HG03280 (cell line): ENCODE measurements at regions not wholly inside any gene's neighbourhood (a gene's known extent, or its start where the extent isn't known, plus 50 kb on each side); places are given as distances from the start of the nearest gene placed in this dataset.

Experiments used
- ATAC-seq: cut with Tn5 transposase; IDR thresholded peaks from one replicate; pipeline ENCODE4 v1.9.1; 2021; ENCODE audit warnings: mild to moderate bottlenecking, moderate library complexity; ENCODE audit not compliant: unreplicated experiment

GRCh38 chr6:208364-208763, 83.9 kb upstream of the DUSP22 start:
- no peak for ATAC-seq

GRCh38 chr6:208938-209337, 83.3 kb upstream of the DUSP22 start:
- no peak for ATAC-seq

- ATAC-seq = peak; percentile 77
Measured at GRCh38 chr6:209432-210103, 82.7 kb upstream of the DUSP22 start.

- no peak for ATAC-seq
Measured at GRCh38 chr6:210104-210456, 82.2 kb upstream of the DUSP22 start.

- no peak for ATAC-seq
Measured at GRCh38 chr6:210778-211374, 81.4 kb upstream of the DUSP22 start.

GRCh38 chr6:211871-212497, 80.3 kb upstream of the DUSP22 start:
- ATAC-seq = no peak

- no peak for ATAC-seq
Measured at GRCh38 chr6:213284-213683, 79.0 kb upstream of the DUSP22 start.

- no peak for ATAC-seq
Measured at GRCh38 chr6:214428-214827, 77.9 kb upstream of the DUSP22 start.

GRCh38 chr6:215335-216034, 76.8 kb upstream of the DUSP22 start:
- ATAC-seq = no peak

GRCh38 chr6:217048-217659, 75.1 kb upstream of the DUSP22 start:
- no peak for ATAC-seq

GRCh38 chr6:218153-219018, 73.9 kb upstream of the DUSP22 start:
- ATAC-seq = peak; percentile 33

- ATAC-seq = peak; percentile 23
Measured at GRCh38 chr6:219019-219570, 73.2 kb upstream of the DUSP22 start.

- ATAC-seq = no peak
Measured at GRCh38 chr6:219641-220198, 72.6 kb upstream of the DUSP22 start.

- ATAC-seq = no peak
Measured at GRCh38 chr6:220312-220711, 72.0 kb upstream of the DUSP22 start.

GRCh38 chr6:220721-221475, 71.4 kb upstream of the DUSP22 start:
- no peak for ATAC-seq

- no peak for ATAC-seq
Measured at GRCh38 chr6:221531-222349, 70.5 kb upstream of the DUSP22 start.

- no peak for ATAC-seq
Measured at GRCh38 chr6:222468-222867, 69.8 kb upstream of the DUSP22 start.

- ATAC-seq = no peak
Measured at GRCh38 chr6:223136-223535, 69.2 kb upstream of the DUSP22 start.
